GM23338 (cell line): ENCODE measurements at regions not wholly inside any gene's neighbourhood (a gene's known extent, or its start where the extent isn't known, plus 50 kb on each side); places are given as distances from the start of the nearest gene placed in this dataset.

Source experiments
- ATAC-seq: fragments of 200-7000 bp; cut with Tn5 transposase; 3 replicates; pipeline ENCODE4 v1.9.1; 2020
- DNase-seq: peaks from one replicate; pipeline ENCODE4 v3.0.0-alpha.2; 2015; ENCODE audit warnings: low spot score
- H2AFZ ChIP-seq: fragments of 200-600 bp; sonication (generic); 2 replicates; pipeline ENCODE4 v1.8.0; 2016; ENCODE audit warnings: antibody characterized with exemption, mild to moderate bottlenecking, moderate library complexity
- H3F3A ChIP-seq: fragments of 200-600 bp; sonication (generic); replicated peaks from 2 replicates; pipeline ENCODE4 v1.8.0; 2017; ENCODE audit warnings: antibody characterized with exemption, mixed run types, low read depth
- H3K27ac ChIP-seq: fragments of 200-600 bp; sonication (generic); 2 replicates; pipeline ENCODE4 v1.6.1; 2016; ENCODE audit warnings: low read depth
- H3K27me3 ChIP-seq: fragments of 200-600 bp; sonication (generic); 2 replicates; pipeline ENCODE4 v1.8.0; 2016; ENCODE audit warnings: mild to moderate bottlenecking, mixed run types, moderate library complexity; ENCODE audit not compliant: insufficient read depth
- H3K36me3 ChIP-seq: fragments of 200-600 bp; sonication (generic); 2 replicates; pipeline ENCODE4 v1.8.0; 2016; ENCODE audit warnings: mild to moderate bottlenecking; ENCODE audit not compliant: insufficient read depth
- H3K4me1 ChIP-seq: fragments of 200-600 bp; sonication (generic); 2 replicates; pipeline ENCODE4 v1.8.0; 2016; ENCODE audit warnings: mild to moderate bottlenecking, moderate library complexity; ENCODE audit not compliant: insufficient read depth
- H3K4me2 ChIP-seq: fragments of 200-600 bp; sonication (generic); 2 replicates; pipeline ENCODE4 v1.7.1; 2017; ENCODE audit warnings: mixed run types
- H3K4me3 ChIP-seq: fragments of 200-600 bp; sonication (generic); 2 replicates; pipeline ENCODE4 v1.6.1; 2016; ENCODE audit warnings: mixed run types
- H3K79me2 ChIP-seq: fragments of 200-600 bp; sonication (generic); replicated peaks from 2 replicates; pipeline ENCODE4 v1.8.0; 2017; ENCODE audit warnings: mild to moderate bottlenecking; ENCODE audit not compliant: insufficient read depth
- H3K9me2 ChIP-seq: fragments of 200-600 bp; sonication (generic); 2 replicates; pipeline ENCODE4 v1.8.0; 2017; ENCODE audit not compliant: insufficient read depth
- H4K20me1 ChIP-seq: fragments of 200-600 bp; sonication (generic); replicated peaks from 2 replicates; pipeline ENCODE4 v1.8.0; 2017; ENCODE audit warnings: mild to moderate bottlenecking; ENCODE audit not compliant: insufficient read depth
- H3K27ac Mint-ChIP-seq: 2 replicates; pipeline ENCODE4 v1.8.0; 2020; ENCODE audit warnings: inconsistent platforms, mild to moderate bottlenecking, moderate library complexity, mixed read lengths
- H3K27me3 Mint-ChIP-seq: 3 replicates; pipeline ENCODE4 v1.8.0; 2022; ENCODE audit warnings: low read depth, mild to moderate bottlenecking, moderate library complexity, mixed read lengths, inconsistent platforms; ENCODE audit not compliant: insufficient read depth, poor library complexity
- H3K36me3 Mint-ChIP-seq: 3 replicates; pipeline ENCODE4 v1.8.0; 2021; ENCODE audit warnings: low read depth, mild to moderate bottlenecking, inconsistent platforms, moderate library complexity, mixed read lengths
- H3K4me1 Mint-ChIP-seq: 3 replicates; pipeline ENCODE4 v1.8.0; 2020; ENCODE audit warnings: mild to moderate bottlenecking, inconsistent platforms, mixed read lengths
- H3K4me3 Mint-ChIP-seq: 3 replicates; pipeline ENCODE4 v1.8.0; 2021; ENCODE audit warnings: moderate library complexity, mild to moderate bottlenecking, inconsistent platforms, mixed read lengths
- H3K9me3 Mint-ChIP-seq: 3 replicates; pipeline ENCODE4 v1.8.0; 2020; ENCODE audit warnings: moderate library complexity, mild to moderate bottlenecking, inconsistent platforms, mixed read lengths
- CREB1 ChIP-seq: fragments of 250-450 bp; sonication (Bioruptor Pico); IDR thresholded peaks from 2 replicates; pipeline ENCODE4 v1.5.0; 2020; ENCODE audit warnings: low read depth, mild to moderate bottlenecking, moderate library complexity
- CTCF ChIP-seq, 2 experiments: fragments of 200-600 bp in 1 of 2; sonication (generic) in 1 of 2; conservative IDR thresholded peaks; 2 replicates each; pipeline versions ENCODE4 v1.5.1 to v1.6.1; 2016 to 2017; ENCODE audit warnings: antibody characterized with exemption in 2 of 2, low read depth in 2 of 2, mild to moderate bottlenecking in 2 of 2, moderate library complexity in 1 of 2
- ETS1 ChIP-seq: IDR thresholded peaks from 2 replicates; pipeline ENCODE4 v1.6.1; 2016; ENCODE audit warnings: antibody characterized with exemption
- EZH2 ChIP-seq: fragments of 200-600 bp; sonication (generic); IDR thresholded peaks from one replicate; pipeline ENCODE4 v1.8.0; 2017; ENCODE audit warnings: antibody characterized with exemption, mild to moderate bottlenecking, low read depth; ENCODE audit not compliant: unreplicated experiment
- EZH2phosphoT487 ChIP-seq: fragments of 200-600 bp; sonication (generic); IDR thresholded peaks from one replicate; pipeline ENCODE4 v1.8.1; 2018; ENCODE audit warnings: antibody characterized with exemption; ENCODE audit not compliant: unreplicated experiment
- JUNB ChIP-seq: IDR thresholded peaks from one replicate; pipeline ENCODE4 v1.6.1; 2016; ENCODE audit warnings: antibody characterized with exemption; ENCODE audit not compliant: unreplicated experiment
- NANOG ChIP-seq: IDR thresholded peaks from 2 replicates; pipeline ENCODE4 v1.6.1; 2016; ENCODE audit warnings: antibody characterized with exemption, borderline replicate concordance
- POLR2AphosphoS5 ChIP-seq: IDR thresholded peaks from 2 replicates; pipeline ENCODE4 v1.6.1; 2016; ENCODE audit warnings: antibody characterized with exemption, low read depth
- REST ChIP-seq: IDR thresholded peaks from one replicate; pipeline ENCODE4 v1.6.1; 2018; ENCODE audit warnings: antibody characterized with exemption; ENCODE audit not compliant: unreplicated experiment
- STAT1 ChIP-seq: IDR thresholded peaks from one replicate; pipeline ENCODE4 v1.6.1; 2016; ENCODE audit warnings: antibody characterized with exemption; ENCODE audit not compliant: unreplicated experiment
- ZNF114 ChIP-seq: fragments of 250-450 bp; sonication (Bioruptor Pico); IDR thresholded peaks from 2 replicates; pipeline ENCODE4 v1.5.0; 2020; ENCODE audit warnings: mild to moderate bottlenecking, moderate library complexity
- ZNF331 ChIP-seq: fragments of 250-450 bp; sonication (Bioruptor Pico); IDR thresholded peaks from 2 replicates; pipeline ENCODE4 v1.5.0; 2020; ENCODE audit warnings: low read depth, mild to moderate bottlenecking, moderate library complexity
- TF ChIP-seq, protein P1 (sequence below): fragments of 250-450 bp; sonication (Bioruptor Pico); IDR thresholded peaks from 2 replicates; pipeline ENCODE4 v1.5.0; 2020; ENCODE audit warnings: mild to moderate bottlenecking, moderate library complexity

DNA sequence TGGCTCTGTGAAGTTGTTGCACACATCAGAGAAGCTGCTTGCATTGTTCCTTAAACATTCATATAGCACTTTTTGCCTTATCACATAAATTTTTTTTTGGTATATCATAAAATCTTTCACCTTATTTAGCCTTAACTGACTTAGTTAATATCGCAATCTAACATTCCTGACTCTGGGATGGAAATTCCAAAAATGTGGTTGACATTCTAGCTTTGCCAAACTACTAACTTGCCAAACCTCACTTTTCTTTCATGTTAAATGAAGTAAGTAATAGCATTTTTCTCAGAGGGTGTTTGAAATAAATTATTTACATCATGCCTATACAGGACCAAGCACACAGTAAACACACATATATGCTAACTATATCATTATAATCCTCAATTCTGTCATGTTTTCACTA, 736.9 kb upstream of the PCDH9 start:
- Mint-ChIP-seq H3K27me3 (no peaks in the 10 kb centered on the region), H3K4me3 (no peak overlapping the region), H3K27ac (no peak overlapping the region), H3K4me1 (peaks cover 11% of the 10 kb centered on the region; the same call in 2 of the 3 replicates), H3K36me3 (no peaks in the 10 kb centered on the region), H3K9me3 (no peaks in the 10 kb centered on the region)
- no peaks in the 10 kb centered on the region for H3K9me2 ChIP-seq
- H4K20me1 ChIP-seq: no peaks in the 10 kb centered on the region
- H3K4me3 ChIP-seq: no peak overlapping the region
- no peak for TF ChIP-seq REST
- no peak for TF ChIP-seq ZNF331 (CRISPR knock-in tag)
- no peak for TF ChIP-seq ETS1
- TF ChIP-seq EZH2: no peak
- no peak for TF ChIP-seq ZNF114 (CRISPR knock-in tag)
- no peak for TF ChIP-seq STAT1
- no peak for TF ChIP-seq CTCF (conservative IDR thresholded peaks at IDR 0.05; ENCODE audit: low read depth in 2 of 2)
- TF ChIP-seq, protein P1, sequence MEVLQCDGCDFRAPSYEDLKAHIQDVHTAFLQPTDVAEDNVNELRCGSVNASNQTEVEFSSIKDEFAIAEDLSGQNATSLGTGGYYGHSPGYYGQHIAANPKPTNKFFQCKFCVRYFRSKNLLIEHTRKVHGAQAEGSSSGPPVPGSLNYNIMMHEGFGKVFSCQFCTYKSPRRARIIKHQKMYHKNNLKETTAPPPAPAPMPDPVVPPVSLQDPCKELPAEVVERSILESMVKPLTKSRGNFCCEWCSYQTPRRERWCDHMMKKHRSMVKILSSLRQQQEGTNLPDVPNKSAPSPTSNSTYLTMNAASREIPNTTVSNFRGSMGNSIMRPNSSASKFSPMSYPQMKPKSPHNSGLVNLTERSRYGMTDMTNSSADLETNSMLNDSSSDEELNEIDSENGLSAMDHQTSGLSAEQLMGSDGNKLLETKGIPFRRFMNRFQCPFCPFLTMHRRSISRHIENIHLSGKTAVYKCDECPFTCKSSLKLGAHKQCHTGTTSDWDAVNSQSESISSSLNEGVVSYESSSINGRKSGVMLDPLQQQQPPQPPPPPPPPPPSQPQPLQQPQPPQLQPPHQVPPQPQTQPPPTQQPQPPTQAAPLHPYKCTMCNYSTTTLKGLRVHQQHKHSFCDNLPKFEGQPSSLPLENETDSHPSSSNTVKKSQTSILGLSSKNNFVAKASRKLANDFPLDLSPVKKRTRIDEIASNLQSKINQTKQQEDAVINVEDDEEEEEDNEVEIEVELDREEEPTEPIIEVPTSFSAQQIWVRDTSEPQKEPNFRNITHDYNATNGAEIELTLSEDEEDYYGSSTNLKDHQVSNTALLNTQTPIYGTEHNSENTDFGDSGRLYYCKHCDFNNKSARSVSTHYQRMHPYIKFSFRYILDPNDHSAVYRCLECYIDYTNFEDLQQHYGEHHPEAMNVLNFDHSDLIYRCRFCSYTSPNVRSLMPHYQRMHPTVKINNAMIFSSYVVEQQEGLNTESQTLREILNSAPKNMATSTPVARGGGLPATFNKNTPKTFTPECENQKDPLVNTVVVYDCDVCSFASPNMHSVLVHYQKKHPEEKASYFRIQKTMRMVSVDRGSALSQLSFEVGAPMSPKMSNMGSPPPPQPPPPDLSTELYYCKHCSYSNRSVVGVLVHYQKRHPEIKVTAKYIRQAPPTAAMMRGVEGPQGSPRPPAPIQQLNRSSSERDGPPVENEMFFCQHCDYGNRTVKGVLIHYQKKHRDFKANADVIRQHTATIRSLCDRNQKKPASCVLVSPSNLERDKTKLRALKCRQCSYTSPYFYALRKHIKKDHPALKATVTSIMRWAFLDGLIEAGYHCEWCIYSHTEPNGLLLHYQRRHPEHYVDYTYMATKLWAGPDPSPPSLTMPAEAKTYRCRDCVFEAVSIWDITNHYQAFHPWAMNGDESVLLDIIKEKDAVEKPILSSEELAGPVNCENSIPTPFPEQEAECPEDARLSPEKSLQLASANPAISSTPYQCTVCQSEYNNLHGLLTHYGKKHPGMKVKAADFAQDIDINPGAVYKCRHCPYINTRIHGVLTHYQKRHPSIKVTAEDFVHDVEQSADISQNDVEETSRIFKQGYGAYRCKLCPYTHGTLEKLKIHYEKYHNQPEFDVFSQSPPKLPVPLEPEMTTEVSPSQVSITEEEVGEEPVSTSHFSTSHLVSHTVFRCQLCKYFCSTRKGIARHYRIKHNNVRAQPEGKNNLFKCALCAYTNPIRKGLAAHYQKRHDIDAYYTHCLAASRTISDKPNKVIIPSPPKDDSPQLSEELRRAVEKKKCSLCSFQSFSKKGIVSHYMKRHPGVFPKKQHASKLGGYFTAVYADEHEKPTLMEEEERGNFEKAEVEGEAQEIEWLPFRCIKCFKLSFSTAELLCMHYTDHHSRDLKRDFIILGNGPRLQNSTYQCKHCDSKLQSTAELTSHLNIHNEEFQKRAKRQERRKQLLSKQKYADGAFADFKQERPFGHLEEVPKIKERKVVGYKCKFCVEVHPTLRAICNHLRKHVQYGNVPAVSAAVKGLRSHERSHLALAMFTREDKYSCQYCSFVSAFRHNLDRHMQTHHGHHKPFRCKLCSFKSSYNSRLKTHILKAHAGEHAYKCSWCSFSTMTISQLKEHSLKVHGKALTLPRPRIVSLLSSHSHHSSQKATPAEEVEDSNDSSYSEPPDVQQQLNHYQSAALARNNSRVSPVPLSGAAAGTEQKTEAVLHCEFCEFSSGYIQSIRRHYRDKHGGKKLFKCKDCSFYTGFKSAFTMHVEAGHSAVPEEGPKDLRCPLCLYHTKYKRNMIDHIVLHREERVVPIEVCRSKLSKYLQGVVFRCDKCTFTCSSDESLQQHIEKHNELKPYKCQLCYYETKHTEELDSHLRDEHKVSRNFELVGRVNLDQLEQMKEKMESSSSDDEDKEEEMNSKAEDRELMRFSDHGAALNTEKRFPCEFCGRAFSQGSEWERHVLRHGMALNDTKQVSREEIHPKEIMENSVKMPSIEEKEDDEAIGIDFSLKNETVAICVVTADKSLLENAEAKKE (CRISPR knock-in tag): no peak
- TF ChIP-seq POLR2AphosphoS5: no peak
- no peak for TF ChIP-seq EZH2phosphoT487
- TF ChIP-seq CREB1: no peak
- no peak for TF ChIP-seq NANOG
- TF ChIP-seq JUNB: no peak
- H3K4me2 ChIP-seq: no peak overlapping the region
- H3K4me1 ChIP-seq: no peaks in the 10 kb centered on the region; the same call in 1 of the 2 replicates
- no peak overlapping the region for H2AFZ ChIP-seq
- no peak overlapping the region for H3K27ac ChIP-seq
- no peak for ATAC-seq
- no peaks in the 10 kb centered on the region for H3K27me3 ChIP-seq
- H3F3A ChIP-seq: no peaks in the 10 kb centered on the region
- no peak for DNase-seq
- no peaks in the 10 kb centered on the region for H3K79me2 ChIP-seq
- no peaks in the 10 kb centered on the region for H3K36me3 ChIP-seq
